ENCODE measurements at regions not wholly inside any gene's neighbourhood (a gene's known extent, or its start where the extent isn't known, plus 50 kb on each side); places are given as distances from the start of the nearest gene placed in this dataset.
A peak's percentile ranks its signal among the peaks of the same experiment; 100 is the strongest.
"Not testable (repeated sequence)": the region's sequence is repeated elsewhere in the genome, so short reads cannot be mapped to it uniquely, and the experiment has no call there.

DNA sequence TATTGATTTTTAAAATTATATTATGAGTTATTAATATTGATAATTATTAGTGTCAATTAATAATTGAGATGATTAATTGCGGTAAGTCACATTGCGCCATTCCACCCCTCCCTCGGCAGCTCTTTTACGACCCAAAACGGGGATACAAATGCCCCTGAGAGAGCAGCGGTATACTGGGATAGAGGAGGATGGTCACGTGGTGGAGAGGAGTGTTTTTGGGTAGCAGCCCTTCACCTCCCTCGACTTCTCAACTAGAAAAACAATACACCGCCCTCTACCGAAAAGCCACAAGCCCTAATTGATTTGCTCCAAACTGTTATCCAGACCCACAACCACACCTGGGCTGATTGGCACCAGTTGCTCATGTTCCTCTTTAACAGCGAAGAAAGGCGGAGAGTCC is 71.0 kb downstream of the DAPL1 start:
- not testable (repeated sequence) for H3K27ac ChIP-seq (ENCODE audit: low read depth in 1 of 3, low read length in 2 of 3); DNase-seq; FAIRE-seq; H3K36me3 ChIP-seq (ENCODE audit: control insufficient read depth in 3 of 3, insufficient read depth in 2 of 3, low read depth in 1 of 3, low read length in 3 of 3); H3K27me3 ChIP-seq (ENCODE audit: control insufficient read depth in 3 of 3, insufficient read depth in 3 of 3, low read length in 3 of 3); H3K9me3 ChIP-seq (ENCODE audit: control insufficient read depth in 2 of 2, insufficient read depth in 1 of 2, low read depth in 1 of 2, low read length in 1 of 2); H3K4me3 ChIP-seq (ENCODE audit: low read depth in 1 of 3, low read length in 3 of 3); H3K4me1 ChIP-seq (ENCODE audit: control insufficient read depth in 3 of 3, insufficient read depth in 2 of 3, low read depth in 1 of 3, low read length in 2 of 3)
- 91 to 92% (median 92%) methylated on average over 12 of the region's 12 CpGs for WGBS, 3 donors

DNA sequence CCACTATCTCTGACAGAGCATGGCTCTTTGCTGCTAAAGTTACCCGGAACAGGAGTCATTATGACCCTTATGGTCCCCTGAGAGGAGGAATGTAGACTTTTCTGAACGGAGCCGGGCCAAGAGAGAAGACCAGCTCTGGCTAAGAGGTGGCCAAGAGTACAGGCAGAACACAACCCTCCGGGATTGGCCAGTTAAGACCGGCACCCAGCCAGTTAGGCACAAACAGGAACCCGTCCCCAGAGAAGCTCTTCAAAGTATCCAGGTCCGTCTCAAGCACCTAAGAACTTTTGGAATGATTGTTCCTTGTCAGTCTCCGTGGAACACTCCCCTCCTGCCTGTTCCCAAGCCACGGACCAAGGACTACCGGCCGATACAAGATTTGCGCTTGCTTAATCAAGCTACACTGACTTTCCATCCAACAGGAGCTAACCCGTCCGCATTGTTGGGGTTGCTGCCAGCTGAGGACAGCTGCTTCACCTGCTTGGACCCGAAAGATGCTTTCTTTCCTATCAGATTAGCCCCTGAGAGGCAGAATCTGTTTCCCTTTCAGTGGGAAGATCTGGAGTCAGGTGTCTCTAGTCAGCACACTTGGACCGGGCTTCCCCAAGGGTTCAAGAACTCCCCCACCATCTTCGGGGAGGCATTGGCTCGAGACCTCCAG is 72.5 kb downstream of the DAPL1 start:
- H3K4me3 ChIP-seq (ENCODE audit: low read depth in 1 of 3, low read length in 3 of 3); FAIRE-seq; H3K9me3 ChIP-seq (ENCODE audit: control insufficient read depth in 2 of 2, insufficient read depth in 1 of 2, low read depth in 1 of 2, low read length in 1 of 2); H3K36me3 ChIP-seq (ENCODE audit: control insufficient read depth in 3 of 3, insufficient read depth in 2 of 3, low read depth in 1 of 3, low read length in 3 of 3); H3K4me1 ChIP-seq (ENCODE audit: control insufficient read depth in 3 of 3, insufficient read depth in 2 of 3, low read depth in 1 of 3, low read length in 2 of 3); H3K27ac ChIP-seq (ENCODE audit: low read depth in 1 of 3, low read length in 2 of 3); DNase-seq; H3K27me3 ChIP-seq (ENCODE audit: control insufficient read depth in 3 of 3, insufficient read depth in 3 of 3, low read length in 3 of 3): not testable (repeated sequence)
- 83 to 90% (median 88%) methylated on average over 18 of the region's 18 CpGs for WGBS, 3 donors

DNA sequence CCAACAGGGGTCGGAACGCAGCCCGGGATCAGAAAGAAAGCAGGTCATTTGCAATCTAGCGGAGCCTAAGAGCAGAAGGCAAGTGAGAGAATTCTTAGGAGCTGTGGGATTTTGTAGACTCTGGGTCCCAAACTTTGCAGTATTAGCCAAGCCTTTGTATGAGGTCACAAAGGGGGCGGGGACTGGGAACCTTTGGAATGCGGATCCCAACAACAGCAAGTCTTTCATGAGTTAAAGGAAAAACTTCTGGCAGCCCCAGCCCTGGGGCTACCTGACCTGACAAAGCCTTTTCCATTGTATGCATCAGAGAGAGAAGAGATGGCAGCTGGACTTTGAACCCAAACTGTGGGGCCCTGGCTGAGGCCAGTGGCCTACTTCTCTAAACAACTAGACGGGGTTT is 73.3 kb downstream of the DAPL1 start:
- not testable (repeated sequence) for H3K27me3 ChIP-seq (ENCODE audit: control insufficient read depth in 3 of 3, insufficient read depth in 3 of 3, low read length in 3 of 3); FAIRE-seq; H3K27ac ChIP-seq (ENCODE audit: low read depth in 1 of 3, low read length in 2 of 3); H3K4me1 ChIP-seq (ENCODE audit: control insufficient read depth in 3 of 3, insufficient read depth in 2 of 3, low read depth in 1 of 3, low read length in 2 of 3); H3K4me3 ChIP-seq (ENCODE audit: low read depth in 1 of 3, low read length in 3 of 3); H3K36me3 ChIP-seq (ENCODE audit: control insufficient read depth in 3 of 3, insufficient read depth in 2 of 3, low read depth in 1 of 3, low read length in 3 of 3); H3K9me3 ChIP-seq (ENCODE audit: control insufficient read depth in 2 of 2, insufficient read depth in 1 of 2, low read depth in 1 of 2, low read length in 1 of 2)
- peak in 1 of 2 donors; percentile 73 for DNase-seq
- 63 to 77% (median 67%) methylated on average over 6 to 7 of the region's 7 CpGs for WGBS, 3 donors

DNA sequence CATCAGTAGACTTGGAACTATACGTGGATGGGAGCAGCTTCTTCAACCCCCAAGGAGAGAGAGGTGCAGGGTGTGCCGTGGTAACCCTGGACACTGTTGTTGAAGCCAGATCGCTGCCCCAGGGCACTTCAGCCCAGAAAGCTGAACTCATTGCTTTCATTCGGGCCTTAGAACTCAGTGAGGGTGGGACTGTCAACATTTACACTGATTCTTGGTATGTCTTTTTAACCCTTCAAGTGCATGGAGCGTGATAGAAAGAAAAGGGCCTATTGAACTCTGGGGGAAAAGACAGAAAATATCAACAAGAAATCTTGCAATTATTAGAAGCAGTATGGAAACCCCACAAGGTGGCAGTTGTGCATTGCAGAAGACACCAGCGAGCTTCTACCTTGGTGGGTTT is 74.0 kb downstream of the DAPL1 start:
- FAIRE-seq; H3K27me3 ChIP-seq (ENCODE audit: control insufficient read depth in 3 of 3, insufficient read depth in 3 of 3, low read length in 3 of 3); H3K36me3 ChIP-seq (ENCODE audit: control insufficient read depth in 3 of 3, insufficient read depth in 2 of 3, low read depth in 1 of 3, low read length in 3 of 3); H3K27ac ChIP-seq (ENCODE audit: low read depth in 1 of 3, low read length in 2 of 3); H3K9me3 ChIP-seq (ENCODE audit: control insufficient read depth in 2 of 2, insufficient read depth in 1 of 2, low read depth in 1 of 2, low read length in 1 of 2); DNase-seq; H3K4me3 ChIP-seq (ENCODE audit: low read depth in 1 of 3, low read length in 3 of 3); H3K4me1 ChIP-seq (ENCODE audit: control insufficient read depth in 3 of 3, insufficient read depth in 2 of 3, low read depth in 1 of 3, low read length in 2 of 3): not testable (repeated sequence)
- WGBS, 3 donors: 53 to 67% (median 64%) methylated on average over 3 to 5 of the region's 6 CpGs

DNA sequence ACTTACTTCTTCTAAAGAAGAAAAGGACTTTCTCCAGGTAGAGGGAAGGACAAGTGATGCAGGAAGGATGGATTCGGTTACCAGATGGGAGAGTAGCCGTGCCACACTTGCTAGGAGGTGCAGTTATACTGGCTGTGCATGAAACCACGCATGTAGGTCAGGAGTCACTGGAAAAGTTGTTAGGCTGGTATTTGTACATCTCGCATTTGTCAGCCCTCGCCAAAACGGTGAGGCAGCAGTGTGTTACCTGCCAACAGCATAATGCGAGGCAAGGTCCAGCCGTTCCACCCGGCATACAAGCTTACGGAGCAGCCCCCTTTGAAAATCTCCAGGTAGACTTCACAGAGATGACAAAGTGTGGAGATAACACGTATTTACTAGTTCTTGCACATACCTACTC is 74.5 kb downstream of the DAPL1 start:
- not testable (repeated sequence) for H3K36me3 ChIP-seq (ENCODE audit: control insufficient read depth in 3 of 3, insufficient read depth in 2 of 3, low read depth in 1 of 3, low read length in 3 of 3); H3K9me3 ChIP-seq (ENCODE audit: control insufficient read depth in 2 of 2, insufficient read depth in 1 of 2, low read depth in 1 of 2, low read length in 1 of 2); H3K4me1 ChIP-seq (ENCODE audit: control insufficient read depth in 3 of 3, insufficient read depth in 2 of 3, low read depth in 1 of 3, low read length in 2 of 3); H3K27me3 ChIP-seq (ENCODE audit: control insufficient read depth in 3 of 3, insufficient read depth in 3 of 3, low read length in 3 of 3); H3K4me3 ChIP-seq (ENCODE audit: low read depth in 1 of 3, low read length in 3 of 3); H3K27ac ChIP-seq (ENCODE audit: low read depth in 1 of 3, low read length in 2 of 3); DNase-seq; FAIRE-seq
- WGBS, 3 donors: 73 to 90% (median 77%) methylated on average over 10 to 11 of the region's 11 CpGs

DNA sequence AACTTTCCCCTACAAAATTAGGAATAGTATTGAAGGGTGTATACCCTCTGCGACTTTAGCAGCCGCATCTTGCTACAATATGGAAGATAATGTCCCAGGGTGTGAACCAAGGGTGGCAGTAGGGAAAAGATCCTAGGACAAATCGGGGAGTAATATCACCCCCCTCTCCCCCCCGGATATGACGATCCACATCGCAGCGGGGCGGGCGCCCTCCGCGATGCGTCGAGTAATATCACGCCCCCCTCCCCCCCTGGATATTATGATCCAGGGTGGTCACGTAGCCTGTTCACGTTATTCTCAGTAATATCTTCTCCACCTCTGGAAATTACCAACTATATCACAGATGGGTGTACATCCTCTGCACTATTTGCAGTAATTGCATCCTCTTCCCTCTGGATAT is 82.9 kb downstream of the DAPL1 start:
- FAIRE-seq: no peak
- no peaks in the 10 kb centered on the region for H3K9me3 ChIP-seq (ENCODE audit: control insufficient read depth in 2 of 2, insufficient read depth in 1 of 2, low read depth in 1 of 2, low read length in 1 of 2)
- WGBS, 3 donors: 90 to 93% (median 93%) methylated on average over 16 of the region's 16 CpGs
- H3K4me1 ChIP-seq (ENCODE audit: control insufficient read depth in 3 of 3, insufficient read depth in 2 of 3, low read depth in 1 of 3, low read length in 2 of 3): no peaks in the 10 kb centered on the region
- H3K27me3 ChIP-seq (ENCODE audit: control insufficient read depth in 3 of 3, insufficient read depth in 3 of 3, low read length in 3 of 3): no peaks in the 10 kb centered on the region
- no peak overlapping the region for H3K27ac ChIP-seq (ENCODE audit: low read depth in 1 of 3, low read length in 2 of 3)
- no peak overlapping the region for H3K4me3 ChIP-seq (ENCODE audit: low read depth in 1 of 3, low read length in 3 of 3)
- DNase-seq: no peak
- no peaks in the 10 kb centered on the region for H3K36me3 ChIP-seq (ENCODE audit: control insufficient read depth in 3 of 3, insufficient read depth in 2 of 3, low read depth in 1 of 3, low read length in 3 of 3)

DNA sequence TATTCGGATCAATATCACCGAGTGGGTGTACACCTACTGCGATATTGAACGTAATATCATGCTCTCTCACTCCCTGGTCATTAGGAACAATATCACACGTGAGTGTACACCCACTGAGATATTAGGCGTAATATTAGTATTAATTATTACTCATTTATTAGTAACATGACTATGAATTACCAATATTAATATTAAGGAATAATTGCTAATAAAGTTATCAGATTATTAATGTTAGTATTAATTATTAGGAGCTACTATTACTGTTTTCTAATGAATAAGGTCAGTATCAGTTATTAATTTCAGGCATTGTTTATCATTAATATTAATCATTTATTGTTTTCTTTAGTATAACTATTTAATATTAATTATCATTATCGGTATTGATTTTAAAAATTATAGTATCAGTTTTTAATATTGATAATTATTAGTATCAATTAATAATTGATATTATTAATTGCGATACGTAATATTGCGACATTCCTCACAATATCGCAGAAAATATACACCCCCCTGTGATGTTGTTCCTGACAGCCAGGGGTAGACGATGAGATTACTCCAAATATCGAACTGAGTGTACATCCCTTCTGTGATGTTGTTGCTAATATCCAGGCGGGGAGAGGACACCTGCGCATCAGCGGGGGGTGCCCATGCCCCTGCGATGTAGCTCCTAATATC is 84.2 kb downstream of the DAPL1 start:
- H3K4me3 ChIP-seq (ENCODE audit: low read depth in 1 of 3, low read length in 3 of 3): no peak overlapping the region
- FAIRE-seq: no peak
- H3K4me1 ChIP-seq (ENCODE audit: control insufficient read depth in 3 of 3, insufficient read depth in 2 of 3, low read depth in 1 of 3, low read length in 2 of 3): no peaks in the 10 kb centered on the region
- H3K27ac ChIP-seq (ENCODE audit: low read depth in 1 of 3, low read length in 2 of 3): no peak overlapping the region
- no peaks in the 10 kb centered on the region for H3K9me3 ChIP-seq (ENCODE audit: control insufficient read depth in 2 of 2, insufficient read depth in 1 of 2, low read depth in 1 of 2, low read length in 1 of 2)
- no peaks in the 10 kb centered on the region for H3K27me3 ChIP-seq (ENCODE audit: control insufficient read depth in 3 of 3, insufficient read depth in 3 of 3, low read length in 3 of 3)
- 92 to 95% (median 93%) methylated on average over 17 of the region's 17 CpGs for WGBS, 3 donors
- no peak for DNase-seq
- no peaks in the 10 kb centered on the region for H3K36me3 ChIP-seq (ENCODE audit: control insufficient read depth in 3 of 3, insufficient read depth in 2 of 3, low read depth in 1 of 3, low read length in 3 of 3)

DNA sequence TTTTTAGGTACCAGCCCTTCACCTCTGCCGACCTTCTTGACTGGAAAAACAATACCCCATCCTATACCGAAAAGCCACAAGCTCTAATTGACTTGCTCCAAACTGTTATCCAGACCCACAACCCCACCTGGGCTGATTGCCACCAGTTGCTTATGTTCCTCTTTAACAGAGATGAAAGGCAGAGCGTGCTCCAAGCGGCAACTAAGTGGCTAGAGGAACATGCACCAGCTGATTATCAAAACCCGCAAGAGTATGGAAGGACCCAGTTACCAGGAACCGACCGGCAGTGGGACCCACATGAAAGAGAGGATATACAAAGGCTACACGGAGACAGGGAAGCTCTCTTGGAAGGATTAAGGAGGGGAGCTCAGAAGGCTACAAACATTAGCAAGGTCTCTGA is 86.1 kb upstream of the TANC1 start:
- no peaks in the 10 kb centered on the region for H3K36me3 ChIP-seq (ENCODE audit: control insufficient read depth in 3 of 3, insufficient read depth in 2 of 3, low read depth in 1 of 3, low read length in 3 of 3)
- H3K4me1 ChIP-seq (ENCODE audit: control insufficient read depth in 3 of 3, insufficient read depth in 2 of 3, low read depth in 1 of 3, low read length in 2 of 3): no peaks in the 10 kb centered on the region
- 88 to 94% (median 91%) methylated on average over 8 of the region's 8 CpGs for WGBS, 3 donors
- H3K9me3 ChIP-seq (ENCODE audit: control insufficient read depth in 2 of 2, insufficient read depth in 1 of 2, low read depth in 1 of 2, low read length in 1 of 2): no peaks in the 10 kb centered on the region
- H3K27me3 ChIP-seq (ENCODE audit: control insufficient read depth in 3 of 3, insufficient read depth in 3 of 3, low read length in 3 of 3): no peaks in the 10 kb centered on the region
- no peak for FAIRE-seq
- DNase-seq: no peak
- no peak overlapping the region for H3K4me3 ChIP-seq (ENCODE audit: low read depth in 1 of 3, low read length in 3 of 3)
- no peak overlapping the region for H3K27ac ChIP-seq (ENCODE audit: low read depth in 1 of 3, low read length in 2 of 3)

DNA sequence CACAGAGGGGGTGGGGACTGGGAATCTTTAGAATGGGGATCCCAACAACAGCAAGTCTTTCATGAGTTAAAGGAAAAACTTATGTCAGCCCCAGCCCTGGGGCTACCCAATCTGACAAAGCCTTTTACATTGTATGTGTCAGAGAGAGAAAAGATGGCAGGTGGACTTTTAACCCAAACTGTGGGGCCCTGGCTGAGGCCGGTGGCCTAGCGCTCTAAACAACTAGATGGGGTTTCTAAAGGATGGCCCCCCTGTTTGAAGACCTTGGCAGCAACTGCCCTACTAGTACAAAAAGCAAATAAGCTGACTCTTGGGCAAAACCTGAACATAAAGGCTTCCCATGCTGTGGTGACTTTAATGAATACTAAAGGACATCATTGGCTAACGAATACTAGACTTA is 83.9 kb upstream of the TANC1 start:
- H3K27me3 ChIP-seq (ENCODE audit: control insufficient read depth in 3 of 3, insufficient read depth in 3 of 3, low read length in 3 of 3); H3K36me3 ChIP-seq (ENCODE audit: control insufficient read depth in 3 of 3, insufficient read depth in 2 of 3, low read depth in 1 of 3, low read length in 3 of 3); H3K27ac ChIP-seq (ENCODE audit: low read depth in 1 of 3, low read length in 2 of 3); H3K4me3 ChIP-seq (ENCODE audit: low read depth in 1 of 3, low read length in 3 of 3); H3K9me3 ChIP-seq (ENCODE audit: control insufficient read depth in 2 of 2, insufficient read depth in 1 of 2, low read depth in 1 of 2, low read length in 1 of 2); H3K4me1 ChIP-seq (ENCODE audit: control insufficient read depth in 3 of 3, insufficient read depth in 2 of 3, low read depth in 1 of 3, low read length in 2 of 3); DNase-seq; FAIRE-seq: not testable (repeated sequence)
- WGBS, 3 donors: 65 to 75% (median 65%) methylated on average over 3 of the region's 3 CpGs
